ENCODE measurements at regions not wholly inside any gene's neighbourhood (a gene's known extent, or its start where the extent isn't known, plus 50 kb on each side); places are given as distances from the start of the nearest gene placed in this dataset.
"Not testable (repeated sequence)": the region's sequence is repeated elsewhere in the genome, so short reads cannot be mapped to it uniquely, and the experiment has no call there.

DNA sequence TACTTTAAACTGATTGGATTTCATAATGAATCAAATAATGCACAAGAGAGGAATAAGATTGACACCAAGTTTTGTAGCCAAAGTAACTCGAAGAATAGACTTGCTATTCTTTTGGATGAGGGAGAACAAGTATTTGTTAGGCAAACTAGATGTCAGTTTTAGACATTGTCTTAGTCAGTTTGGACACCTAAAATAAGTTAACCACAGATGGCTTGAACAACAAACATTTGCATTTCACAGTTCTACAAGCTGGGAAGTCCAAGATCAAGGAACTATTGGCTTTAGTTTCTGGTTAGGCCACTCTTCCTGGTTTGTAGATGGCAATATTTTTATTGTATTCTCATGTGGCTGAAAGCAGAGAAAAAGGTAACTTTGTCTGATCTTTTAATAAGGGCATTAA, 61.3 kb upstream of the OSTN start:
- TF ChIP-seq, protein P1, sequence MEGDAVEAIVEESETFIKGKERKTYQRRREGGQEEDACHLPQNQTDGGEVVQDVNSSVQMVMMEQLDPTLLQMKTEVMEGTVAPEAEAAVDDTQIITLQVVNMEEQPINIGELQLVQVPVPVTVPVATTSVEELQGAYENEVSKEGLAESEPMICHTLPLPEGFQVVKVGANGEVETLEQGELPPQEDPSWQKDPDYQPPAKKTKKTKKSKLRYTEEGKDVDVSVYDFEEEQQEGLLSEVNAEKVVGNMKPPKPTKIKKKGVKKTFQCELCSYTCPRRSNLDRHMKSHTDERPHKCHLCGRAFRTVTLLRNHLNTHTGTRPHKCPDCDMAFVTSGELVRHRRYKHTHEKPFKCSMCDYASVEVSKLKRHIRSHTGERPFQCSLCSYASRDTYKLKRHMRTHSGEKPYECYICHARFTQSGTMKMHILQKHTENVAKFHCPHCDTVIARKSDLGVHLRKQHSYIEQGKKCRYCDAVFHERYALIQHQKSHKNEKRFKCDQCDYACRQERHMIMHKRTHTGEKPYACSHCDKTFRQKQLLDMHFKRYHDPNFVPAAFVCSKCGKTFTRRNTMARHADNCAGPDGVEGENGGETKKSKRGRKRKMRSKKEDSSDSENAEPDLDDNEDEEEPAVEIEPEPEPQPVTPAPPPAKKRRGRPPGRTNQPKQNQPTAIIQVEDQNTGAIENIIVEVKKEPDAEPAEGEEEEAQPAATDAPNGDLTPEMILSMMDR (IDR thresholded peaks at IDR 0.05): no peak
- H3K9me3 ChIP-seq: no peaks in the 10 kb centered on the region
- no peaks in the 10 kb centered on the region for H3K4me1 ChIP-seq
- no peak overlapping the region for H3K4me3 ChIP-seq
- DNase-seq: no peak
- intact Hi-C loops (cut with DNase I): no loop called here
- H3K27ac ChIP-seq: no peak overlapping the region
- H3K36me3 ChIP-seq: no peaks in the 10 kb centered on the region
- no peaks in the 10 kb centered on the region for H3K27me3 ChIP-seq
- no peak for ATAC-seq
- FAIRE-seq: no peak
- WGBS, 2 donors: 61 to 71% methylated on average over 1 of the region's 1 CpG

DNA sequence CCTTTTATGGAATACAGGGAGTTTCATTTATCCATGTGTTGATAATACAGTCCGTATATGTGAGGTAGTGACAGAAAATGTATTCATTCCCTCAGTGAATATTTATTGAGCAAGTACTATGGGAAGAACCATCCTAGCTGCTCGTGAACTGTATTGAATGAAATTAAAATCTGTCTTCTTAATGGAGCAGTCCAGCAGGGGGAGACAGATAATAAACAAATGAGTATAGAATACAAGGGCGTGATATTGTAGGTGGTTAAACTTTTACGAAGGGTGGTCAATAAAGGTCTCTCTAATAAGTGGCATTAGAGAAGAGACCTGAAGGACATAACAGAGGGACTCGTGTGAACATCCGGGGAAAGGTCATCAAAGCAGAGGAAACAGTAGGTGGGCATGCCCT, 62.7 kb upstream of the OSTN start:
- H3K27me3 ChIP-seq: no peaks in the 10 kb centered on the region
- intact Hi-C loops (cut with DNase I): no loop called here
- H3K27ac ChIP-seq: no peak overlapping the region
- no peaks in the 10 kb centered on the region for H3K4me1 ChIP-seq
- no peaks in the 10 kb centered on the region for H3K36me3 ChIP-seq
- ATAC-seq (no peak), DNase-seq (no peak), FAIRE-seq (no peak)
- no peaks in the 10 kb centered on the region for H3K9me3 ChIP-seq
- 70 to 76% methylated on average over 6 of the region's 6 CpGs for WGBS, 2 donors
- no peak overlapping the region for H3K4me3 ChIP-seq
- TF ChIP-seq, protein P1 (IDR thresholded peaks at IDR 0.05): no peak

DNA sequence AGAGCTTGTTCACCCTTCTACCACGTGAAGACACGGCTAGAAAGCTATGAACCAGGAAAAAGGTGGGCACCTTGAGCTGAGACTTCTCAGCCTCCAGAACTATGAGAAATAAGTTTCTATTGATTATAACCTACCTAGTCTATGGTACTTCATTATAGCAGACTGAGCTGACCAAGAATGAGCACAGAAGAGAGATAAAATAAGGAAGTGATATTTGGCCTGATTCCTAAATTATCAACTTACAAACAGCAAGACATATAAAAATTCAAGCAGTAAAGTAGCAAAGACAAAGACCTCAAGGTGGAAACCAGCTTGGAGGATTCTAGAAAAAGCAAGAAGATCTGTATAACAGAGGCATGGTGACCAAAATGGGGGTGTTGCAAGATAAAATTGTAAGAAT, 63.9 kb upstream of the OSTN start:
- no peak overlapping the region for H3K27ac ChIP-seq
- ATAC-seq (no peak), FAIRE-seq (no peak), DNase-seq (no peak)
- no peak overlapping the region for H3K4me3 ChIP-seq
- TF ChIP-seq, protein P1 (IDR thresholded peaks at IDR 0.05): no peak
- H3K9me3 ChIP-seq: no peaks in the 10 kb centered on the region
- WGBS, 2 donors: 80 to 88% methylated on average over 2 of the region's 2 CpGs
- H3K4me1 ChIP-seq: no peaks in the 10 kb centered on the region
- H3K36me3 ChIP-seq: no peaks in the 10 kb centered on the region
- intact Hi-C loops (cut with DNase I): no loop called here
- no peaks in the 10 kb centered on the region for H3K27me3 ChIP-seq

DNA sequence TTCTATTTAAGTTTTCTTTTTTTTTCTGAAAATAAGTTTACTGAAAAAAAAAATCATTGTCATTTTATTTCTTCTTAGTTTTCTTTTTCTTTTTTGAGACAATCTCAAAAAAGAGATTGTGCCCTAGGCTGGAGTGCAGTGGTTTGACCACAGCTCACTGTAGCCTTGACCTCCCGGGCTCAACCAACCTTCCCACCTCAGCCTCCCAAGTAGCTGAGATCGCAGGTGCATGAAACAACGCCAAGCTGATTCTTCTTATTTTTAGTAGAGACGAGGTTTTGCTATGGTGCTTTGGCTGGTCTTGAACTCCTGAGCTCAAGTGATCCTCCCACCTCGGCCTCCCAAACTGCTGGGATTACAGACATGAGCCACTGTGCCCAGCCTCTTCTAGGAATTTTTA, 65.7 kb upstream of the OSTN start:
- FAIRE-seq: no peak
- ATAC-seq: no peak
- Histone ChIP-seq H3K27ac (no peak overlapping the region), H3K4me3 (no peak overlapping the region), H3K9me3 (no peaks in the 10 kb centered on the region), H3K27me3 (no peaks in the 10 kb centered on the region), H3K36me3 (no peaks in the 10 kb centered on the region), H3K4me1 (no peaks in the 10 kb centered on the region)
- 75 to 77% methylated on average over 5 of the region's 5 CpGs for WGBS, 2 donors
- TF ChIP-seq, protein P1 (IDR thresholded peaks at IDR 0.05): no peak
- intact Hi-C loops (cut with DNase I): no loop called here
- DNase-seq: no peak

DNA sequence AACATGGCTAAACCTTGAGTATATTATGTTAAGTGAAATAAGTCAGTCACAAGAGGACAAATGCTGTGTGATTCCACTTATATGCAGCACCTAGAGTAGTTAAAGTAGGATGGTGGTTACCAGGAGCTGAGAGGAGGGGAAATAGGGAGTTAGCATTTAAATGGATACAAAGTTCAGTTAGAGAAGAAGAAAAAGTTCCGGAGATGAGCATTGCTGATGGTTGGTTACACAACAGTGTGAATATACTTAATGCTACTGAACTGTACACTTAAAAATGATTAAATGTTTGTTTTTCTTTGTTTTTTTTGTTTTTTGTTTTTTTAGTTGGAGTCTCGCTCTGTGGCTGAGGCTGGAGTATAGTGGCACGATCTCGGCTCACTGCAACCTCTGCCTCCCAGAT, 67.7 kb upstream of the OSTN start:
- intact Hi-C loops (cut with DNase I): no loop called here
- no peaks in the 10 kb centered on the region for H3K9me3 ChIP-seq
- H3K36me3 ChIP-seq: no peaks in the 10 kb centered on the region
- 83 to 93% methylated on average over 4 of the region's 4 CpGs for WGBS, 2 donors
- ATAC-seq (no peak), DNase-seq (no peak), FAIRE-seq (no peak)
- no peaks in the 10 kb centered on the region for H3K27me3 ChIP-seq
- H3K4me3 ChIP-seq: no peak overlapping the region
- H3K4me1 ChIP-seq: no peaks in the 10 kb centered on the region
- TF ChIP-seq, protein P1 (IDR thresholded peaks at IDR 0.05): no peak
- no peak overlapping the region for H3K27ac ChIP-seq

DNA sequence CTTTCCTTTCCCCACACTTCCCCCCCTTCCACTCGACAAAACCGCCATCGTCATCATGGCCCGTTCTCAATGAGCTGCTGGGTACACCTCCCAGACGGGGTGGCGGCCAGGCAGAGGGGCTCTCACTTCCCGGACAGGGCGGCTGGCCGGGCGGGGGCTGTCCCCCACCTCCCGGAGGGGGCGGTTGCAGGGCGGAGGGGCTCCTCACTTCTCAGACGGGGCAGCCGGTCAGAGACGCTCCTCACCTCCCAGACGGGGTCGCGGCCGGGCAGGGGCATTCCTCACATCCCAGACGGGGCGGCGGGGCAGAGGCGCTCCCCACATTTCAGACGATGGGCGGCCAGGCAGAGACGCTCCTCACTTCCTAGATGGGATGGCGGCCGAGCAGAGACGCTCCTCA, 74.2 kb upstream of the OSTN start:
- ATAC-seq; intact Hi-C loops (cut with DNase I): not testable (repeated sequence)

More for the DNA sequence above, 74.2 kb upstream of the OSTN start:
- not testable (repeated sequence) for H3K9me3 ChIP-seq, H3K4me1 ChIP-seq, H3K27ac ChIP-seq, H3K36me3 ChIP-seq, H3K4me3 ChIP-seq, H3K27me3 ChIP-seq, FAIRE-seq
- DNase-seq: peak in 2 of 6 donors; percentile 16 to 42
- WGBS, 2 donors: 85 to 94% methylated on average over 26 to 27 of the region's 30 CpGs

Measured in pancreas (tissue), 10 donors.